HG03432 (cell line): ENCODE measurements at regions not wholly inside any gene's neighbourhood (a gene's known extent, or its start where the extent isn't known, plus 50 kb on each side); places are given as distances from the start of the nearest gene placed in this dataset.

Experiments used
- ATAC-seq: cut with Tn5 transposase; IDR thresholded peaks from one replicate; pipeline ENCODE4 v1.9.1; 2021; ENCODE audit warnings: mild to moderate bottlenecking, moderate library complexity; ENCODE audit not compliant: unreplicated experiment

DNA sequence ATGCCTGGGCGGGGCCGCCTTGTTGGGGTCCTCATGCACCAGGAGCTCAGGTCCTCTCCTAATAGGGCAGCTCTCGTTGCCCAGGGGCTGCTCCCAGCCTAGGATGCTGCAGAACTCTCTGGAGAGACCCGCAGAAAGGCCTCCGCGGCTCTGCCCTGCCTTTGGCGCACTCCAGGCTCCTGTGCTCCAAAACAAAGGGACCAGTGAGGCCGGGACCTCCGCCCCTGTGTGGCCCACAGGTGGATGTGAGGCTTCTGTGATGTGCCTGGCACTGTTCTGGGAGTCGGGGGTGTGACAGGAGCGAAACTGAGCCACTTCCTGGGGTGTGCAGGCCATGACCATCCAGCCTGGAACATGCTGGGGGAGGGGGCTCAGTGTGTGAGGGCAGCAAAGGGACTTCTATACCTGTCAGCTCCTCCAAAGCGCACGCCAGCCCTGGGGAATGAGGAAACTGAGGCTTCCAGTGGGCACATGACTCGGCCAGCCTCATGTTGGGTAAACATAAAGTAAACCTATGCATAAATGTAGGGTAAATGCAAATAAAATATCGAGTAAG, 153.2 kb downstream of the IRF8 start:
- no peak for ATAC-seq

DNA sequence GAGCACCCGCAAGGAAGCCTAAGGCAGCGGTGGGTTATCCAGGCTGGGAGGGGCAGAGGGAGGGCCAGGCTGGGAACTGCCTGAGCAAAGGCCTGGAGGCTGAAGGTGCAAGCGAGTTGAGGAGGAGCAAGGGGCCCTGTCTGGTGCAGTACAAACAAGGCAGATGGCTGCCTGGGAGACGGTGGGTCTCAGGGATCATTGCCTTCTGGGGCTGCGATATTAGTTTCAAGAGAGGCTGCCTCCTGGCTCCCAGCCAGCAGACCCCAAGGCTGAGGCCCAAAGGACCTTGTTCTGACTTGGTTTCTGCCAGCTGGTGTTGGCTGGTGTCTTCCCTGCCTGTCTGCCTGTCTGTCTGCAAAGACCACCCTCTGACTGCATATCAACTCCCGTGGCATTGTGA, 154.0 kb downstream of the IRF8 start:
- no peak for ATAC-seq

DNA sequence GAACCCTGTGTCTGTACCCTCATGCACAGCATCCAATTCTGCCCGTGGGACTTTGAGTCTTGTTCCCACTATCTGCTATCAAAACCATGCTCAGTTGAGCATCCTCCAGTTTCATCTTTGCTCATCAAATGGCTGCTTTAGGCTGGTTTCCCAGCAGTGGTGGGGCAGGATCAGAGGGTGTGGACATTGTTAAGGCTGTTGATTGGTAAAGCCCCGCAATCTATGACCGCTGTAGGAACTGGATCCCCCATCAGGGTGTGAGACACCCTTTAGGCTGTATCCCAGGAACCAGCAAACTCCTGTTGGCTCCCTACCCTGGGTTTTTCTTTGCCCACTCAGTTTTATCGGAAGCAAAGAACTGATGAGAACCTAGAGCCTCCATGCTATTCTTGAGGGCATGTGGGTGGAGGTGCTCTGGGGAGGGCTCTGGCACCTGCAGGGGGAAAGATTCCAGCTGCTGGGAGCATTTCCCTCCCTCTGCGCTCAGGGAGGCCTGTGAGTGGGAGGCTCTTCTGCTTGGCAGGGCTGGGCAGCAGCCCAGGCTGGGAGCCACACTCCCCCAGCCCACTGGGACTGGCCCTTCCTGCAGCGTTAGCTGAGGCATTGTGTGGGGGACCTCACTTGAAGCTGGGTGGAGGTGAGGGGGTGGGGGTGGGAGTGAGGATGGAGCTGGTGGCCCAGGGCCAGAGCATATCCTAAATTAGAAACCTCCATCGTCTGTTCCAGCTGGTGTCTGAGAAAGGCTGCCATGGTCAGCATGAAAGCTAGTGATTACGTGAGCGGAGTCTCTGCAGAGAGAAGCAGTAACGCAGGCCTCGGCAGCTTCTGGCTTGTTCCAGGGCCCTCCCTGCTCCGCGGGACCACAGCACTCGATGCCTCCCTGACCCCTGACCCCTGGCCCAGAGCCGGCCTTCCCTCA, 160.6 kb downstream of the IRF8 start:
- ATAC-seq, result no peak

DNA sequence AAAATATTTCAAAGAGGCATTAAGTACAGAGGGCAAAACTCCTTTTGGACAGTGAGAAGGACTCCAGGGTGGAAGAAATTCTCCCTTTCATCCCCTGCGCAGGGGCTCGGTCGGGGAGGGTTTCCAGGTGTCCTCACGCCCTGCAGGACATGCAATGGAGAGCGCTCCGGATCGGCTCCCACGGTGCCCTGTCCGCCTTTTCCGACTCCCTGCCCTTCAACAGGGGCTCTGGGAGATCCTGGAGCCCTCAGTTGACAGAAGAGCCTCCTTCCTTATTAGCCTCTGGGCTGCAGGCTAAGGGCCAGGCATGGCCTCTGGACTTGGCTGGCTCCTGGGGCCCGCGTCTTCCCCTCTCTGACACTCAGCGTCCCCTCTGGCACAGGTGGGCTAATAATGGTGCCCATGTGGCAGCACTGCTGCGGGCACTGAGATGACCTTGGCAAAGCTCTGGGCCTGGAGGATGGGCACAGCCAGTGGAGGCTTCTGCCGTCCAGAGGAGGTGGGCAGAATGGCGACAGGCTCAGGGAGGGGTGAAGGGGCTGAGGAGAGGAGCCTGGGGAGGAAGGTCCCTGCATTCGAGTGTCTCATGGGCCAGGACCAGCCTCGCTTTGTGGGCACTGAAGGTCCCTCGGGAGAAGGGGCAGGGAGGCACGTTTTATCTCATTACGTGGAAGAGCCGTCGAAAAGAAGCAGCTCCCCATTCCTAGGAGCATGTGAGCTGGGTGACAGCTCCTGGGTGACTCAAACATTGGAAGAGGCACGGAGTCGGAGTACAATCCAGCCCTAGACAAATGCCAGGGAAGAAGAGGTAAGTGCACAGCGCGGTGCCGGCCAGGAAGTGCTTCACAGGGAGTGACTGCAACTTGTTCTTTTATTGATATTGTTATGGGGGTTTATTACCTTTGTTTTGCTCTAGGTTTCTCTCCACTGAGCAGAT, 161.7 kb downstream of the IRF8 start:
- no peak for ATAC-seq

DNA sequence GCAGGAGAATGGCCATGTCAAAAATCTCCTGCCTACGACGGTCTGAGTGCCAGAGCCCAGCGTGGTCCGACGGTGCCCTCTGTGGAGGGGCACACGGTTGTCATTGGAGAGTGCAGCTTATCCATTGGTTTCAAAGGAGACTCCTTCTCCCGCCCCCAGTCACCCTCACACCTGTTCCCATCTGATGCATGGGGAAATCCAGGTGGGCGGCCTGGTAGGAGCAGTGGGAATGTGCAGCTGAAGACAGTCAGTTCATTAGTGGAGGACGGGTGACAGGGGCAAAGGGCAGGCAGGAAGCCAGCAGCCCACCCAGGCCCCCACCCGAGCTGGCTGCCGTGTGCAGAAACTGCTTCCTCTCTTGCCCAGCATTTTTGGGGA, 162.3 kb downstream of the IRF8 start:
- no peak for ATAC-seq

DNA sequence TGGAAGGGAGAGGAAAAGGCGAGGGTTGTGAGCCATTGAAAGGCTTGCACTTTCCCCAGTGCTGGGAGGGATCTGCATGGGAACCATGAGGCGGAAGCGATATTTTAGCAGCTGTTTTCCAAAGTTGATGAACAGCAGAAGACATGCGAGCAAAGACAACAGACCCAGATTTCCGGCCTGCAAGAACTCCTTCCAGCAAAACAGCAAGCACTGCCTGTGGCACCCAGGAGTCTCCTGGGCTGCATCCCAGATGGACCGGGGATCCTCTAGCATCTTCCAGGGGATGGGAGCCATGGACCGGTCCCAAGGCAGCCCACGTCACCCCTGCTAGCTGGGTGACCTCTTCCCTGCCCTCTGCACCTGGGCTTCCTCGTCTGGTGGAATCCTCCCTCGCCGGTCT, 162.8 kb downstream of the IRF8 start:
- no peak for ATAC-seq

DNA sequence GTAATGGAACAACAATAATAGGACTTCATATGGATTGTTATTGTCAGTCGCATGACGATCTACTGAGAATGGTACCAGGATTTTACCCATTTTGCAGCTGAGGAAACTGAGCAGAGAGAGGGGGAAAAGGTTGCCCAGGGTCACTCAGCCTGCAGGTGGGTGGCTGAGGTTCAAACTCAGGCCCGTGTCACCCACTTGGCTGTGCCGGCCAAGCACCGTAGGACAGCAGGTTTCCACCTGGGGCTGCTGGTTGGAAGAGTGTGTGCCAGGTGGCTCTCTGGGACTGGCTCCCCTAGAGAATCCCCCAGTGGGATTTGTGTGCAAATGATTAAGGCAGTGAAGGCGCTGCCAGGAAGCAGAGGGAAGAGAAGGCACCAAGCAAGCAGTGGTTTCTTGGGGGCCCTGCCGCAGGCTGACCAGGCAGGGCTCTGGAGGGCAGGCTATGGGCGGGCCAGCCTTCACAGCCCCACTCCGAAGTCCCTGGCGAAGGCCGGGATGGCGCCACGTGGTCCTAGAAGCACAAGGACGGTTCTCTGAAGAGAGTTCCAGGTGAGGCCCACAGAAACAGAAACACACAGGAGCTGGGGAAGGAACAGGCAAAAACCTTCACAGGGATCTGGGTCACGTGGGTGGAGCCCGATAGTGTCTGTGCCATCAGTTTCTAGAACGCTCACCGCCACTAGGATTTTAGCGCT, 163.5 kb downstream of the IRF8 start:
- no peak for ATAC-seq

DNA sequence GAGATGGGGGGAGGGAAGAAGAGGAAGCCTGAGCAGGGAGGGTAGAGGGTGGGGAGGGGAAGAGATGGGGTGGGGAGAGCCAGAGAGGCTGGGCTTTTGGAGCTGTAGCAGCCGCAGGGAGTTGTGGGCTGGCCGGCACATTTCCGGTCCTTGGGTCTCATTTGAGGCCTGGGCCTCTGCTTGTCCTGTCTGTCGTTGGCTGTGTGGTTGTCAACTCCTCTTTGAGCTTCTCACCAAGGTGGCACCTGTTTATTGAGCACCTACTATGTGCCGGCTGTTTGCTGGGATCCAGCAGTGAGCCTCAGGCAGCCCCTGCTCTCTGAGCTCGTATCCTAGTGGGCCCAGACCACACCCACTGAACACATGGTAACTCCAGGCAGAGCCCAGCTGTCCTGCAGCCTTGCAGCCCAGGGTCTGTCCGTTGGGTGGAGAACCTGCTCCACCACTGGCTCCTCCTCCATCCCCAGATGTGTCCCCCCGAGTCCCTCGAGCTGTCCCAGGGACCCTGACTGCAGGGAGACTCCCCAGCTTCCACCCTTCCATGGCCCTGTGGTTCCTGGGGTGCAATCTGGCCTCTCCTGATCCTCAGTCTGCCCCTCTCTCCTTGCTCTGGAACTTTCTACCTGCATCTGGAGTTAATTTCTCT, 164.9 kb downstream of the IRF8 start:
- no peak for ATAC-seq

DNA sequence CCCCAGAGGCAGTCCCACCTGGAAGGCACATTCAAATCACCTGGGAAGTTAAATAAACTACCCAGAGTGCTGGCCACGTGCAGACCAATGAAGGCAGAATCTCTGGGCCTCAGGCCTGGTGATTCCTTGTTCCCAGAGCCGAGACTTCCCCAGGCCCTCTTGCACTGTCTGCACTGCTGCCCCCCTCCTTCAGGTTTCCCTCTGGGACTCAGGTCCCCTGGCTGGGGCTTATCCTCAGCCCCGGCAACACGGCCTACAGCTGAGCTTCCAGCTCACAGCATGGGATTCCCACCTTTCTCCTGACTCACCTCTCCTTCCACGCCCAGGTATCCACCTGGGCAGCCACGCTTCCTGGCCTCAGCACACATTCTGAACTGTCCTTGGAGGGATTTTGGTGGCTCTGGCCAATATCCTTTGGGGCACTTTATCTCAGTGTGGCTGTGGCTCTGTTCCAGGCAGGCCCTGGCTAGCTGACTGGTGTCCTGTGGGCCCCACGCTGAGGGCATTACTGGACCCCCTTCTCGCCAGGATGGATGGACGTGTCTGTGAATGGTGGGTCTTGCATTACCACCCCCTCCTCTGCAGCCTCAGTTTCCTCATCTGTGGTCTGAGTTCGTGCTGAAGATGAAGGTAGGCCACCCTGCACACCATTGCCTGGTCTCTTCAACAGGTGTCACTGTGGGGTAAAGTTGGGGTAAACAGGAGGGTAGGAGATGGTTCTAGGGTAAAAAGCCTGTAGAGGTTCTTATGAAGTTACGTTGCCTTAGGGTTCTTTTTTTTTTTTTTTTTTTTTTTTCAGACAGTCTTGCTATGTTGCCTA, 165.7 kb downstream of the IRF8 start:
- ATAC-seq, result no peak

DNA sequence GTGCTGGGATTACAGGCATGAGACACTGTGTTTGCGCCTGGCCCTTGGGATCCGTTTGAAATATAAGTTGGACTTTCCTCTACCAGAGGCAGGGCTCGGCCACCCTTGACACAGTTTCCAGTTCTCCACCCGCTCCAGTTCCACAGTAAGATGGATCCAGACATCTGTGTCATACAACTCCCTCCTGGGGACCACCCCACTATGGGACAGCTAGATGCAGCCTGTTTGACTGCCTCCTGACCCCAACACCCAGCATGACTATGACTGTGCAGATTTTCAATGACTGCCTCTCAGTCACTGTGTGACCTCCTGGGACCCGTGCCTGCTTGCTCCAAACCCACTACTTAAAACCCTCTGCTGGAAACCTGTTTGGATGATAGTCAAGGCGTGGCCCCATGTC, 166.7 kb downstream of the IRF8 start:
- ATAC-seq, result no peak

DNA sequence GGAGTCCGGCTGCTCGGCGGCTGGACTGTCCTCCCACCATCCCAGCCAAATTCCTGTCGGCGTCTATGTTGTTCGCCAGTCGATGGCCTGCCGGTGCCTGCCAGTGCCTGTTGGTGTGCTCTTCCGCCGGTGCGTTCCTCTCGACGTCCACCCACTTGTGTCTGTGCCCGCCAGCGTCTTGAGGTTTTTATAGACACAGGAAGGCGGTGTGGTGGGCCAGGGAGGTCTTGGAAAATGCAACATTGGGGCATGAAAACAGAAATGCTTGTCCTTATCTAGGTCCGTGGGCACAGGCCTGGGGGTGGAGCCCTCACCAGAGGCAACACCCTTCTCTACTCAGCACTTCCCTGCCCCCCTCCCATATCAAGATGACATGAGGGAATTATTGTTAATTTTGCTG, 167.8 kb downstream of the IRF8 start:
- ATAC-seq, result no peak

DNA sequence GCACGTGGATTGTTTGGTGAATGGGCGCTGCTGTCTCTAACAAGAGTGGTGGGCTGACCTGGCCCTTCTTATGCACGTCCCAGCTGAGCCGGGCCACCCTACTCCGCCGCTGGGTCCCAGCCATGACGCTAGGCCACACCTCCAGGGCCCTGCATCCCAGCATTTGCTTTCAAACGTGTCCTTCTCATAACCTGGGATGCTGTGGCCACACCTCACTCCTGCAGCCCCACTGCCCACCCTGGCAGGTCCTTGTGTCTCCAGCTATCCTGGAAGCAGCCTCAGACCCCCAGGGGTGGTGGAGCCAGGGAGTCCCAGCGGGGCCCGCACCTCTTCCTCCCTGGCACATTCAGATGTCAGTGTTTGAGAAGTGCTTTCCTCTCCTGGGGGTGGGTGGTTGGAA, 168.6 kb downstream of the IRF8 start:
- no peak for ATAC-seq

DNA sequence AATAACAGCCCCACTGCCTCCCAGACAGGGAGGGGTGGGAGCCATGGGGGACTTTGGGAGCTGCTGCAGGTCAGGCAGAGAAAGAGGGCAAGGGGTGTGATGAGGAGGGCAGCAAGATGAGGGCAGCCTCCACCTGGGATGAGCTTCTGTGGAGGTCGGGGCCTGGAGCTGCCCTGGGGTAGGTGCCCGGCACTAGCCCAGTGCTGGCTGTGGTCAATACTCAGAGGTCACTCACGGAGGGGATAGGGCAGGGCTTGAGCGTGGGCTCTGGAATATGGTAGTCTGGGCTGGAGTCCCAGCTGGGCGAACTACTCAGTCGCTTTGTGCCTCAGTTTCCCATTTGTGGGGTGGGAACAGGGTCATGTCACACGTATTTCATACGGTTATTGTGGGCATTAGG, 169.0 kb downstream of the IRF8 start:
- no peak for ATAC-seq

DNA sequence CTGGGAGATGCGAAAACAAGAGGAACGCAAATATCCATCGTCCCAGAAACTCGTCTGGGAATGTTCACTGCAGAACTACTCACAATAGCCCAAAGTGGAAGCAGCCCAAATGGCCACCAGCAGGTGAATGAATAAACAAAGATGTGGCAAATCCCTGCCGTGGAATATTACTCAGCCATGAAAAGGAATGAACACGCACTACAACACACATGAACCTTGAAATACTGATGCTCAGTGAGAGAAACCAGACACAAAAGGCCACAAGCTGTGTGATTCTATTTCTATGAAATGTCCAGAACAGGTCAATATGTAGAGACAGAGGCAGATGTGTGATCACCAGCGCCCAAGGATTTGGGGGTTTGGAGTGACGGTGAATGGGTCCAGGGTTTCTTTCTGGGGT, 169.8 kb downstream of the IRF8 start:
- ATAC-seq, result no peak

DNA sequence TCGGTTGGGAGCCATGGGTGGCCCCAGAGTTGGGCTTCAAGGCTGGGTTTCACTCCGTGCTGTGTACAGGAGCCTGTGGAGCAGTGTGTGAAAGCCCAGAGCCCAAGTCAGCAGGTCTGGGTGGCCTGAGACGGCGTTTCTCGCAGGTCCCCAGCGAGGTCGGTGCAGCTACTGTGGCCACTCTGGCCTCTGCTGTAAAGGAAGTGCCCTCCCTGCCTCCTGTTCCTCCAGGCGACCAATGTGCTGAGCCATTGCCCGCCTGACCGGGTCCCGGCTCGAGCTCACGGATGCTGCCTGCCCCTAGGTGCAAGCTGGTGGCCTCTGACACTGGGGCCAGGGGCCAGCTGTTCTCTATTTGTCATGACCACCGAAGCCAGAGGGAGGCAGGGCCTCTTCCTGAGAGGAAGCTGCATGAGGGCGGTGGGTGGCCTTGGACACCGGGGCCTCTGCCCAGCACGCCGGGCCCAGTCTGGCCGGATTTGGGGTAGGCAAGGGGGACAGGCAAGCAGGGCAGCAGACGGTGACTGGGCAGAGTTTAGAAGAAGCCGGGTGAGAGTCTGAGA, 170.9 kb downstream of the IRF8 start:
- no peak for ATAC-seq

DNA sequence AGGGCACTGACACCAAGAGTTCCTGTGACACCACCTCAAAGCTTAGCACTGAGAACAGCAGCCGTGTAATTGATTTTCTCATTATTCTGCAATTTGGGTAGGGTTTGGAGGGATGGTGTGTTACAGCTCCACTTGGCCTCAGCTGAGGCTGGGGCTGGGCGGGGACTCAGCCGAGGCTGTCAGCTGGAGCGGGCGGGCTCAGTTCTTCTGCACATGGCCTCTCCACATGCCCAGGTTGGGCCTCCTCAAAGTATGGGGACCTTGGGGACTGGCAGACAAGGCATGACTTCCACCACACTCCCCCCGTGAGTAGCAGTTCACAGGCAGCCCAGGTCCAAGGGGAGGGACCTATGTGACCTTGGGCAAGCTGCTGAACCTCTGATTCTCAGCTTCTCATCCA, 171.5 kb downstream of the IRF8 start:
- no peak for ATAC-seq

DNA sequence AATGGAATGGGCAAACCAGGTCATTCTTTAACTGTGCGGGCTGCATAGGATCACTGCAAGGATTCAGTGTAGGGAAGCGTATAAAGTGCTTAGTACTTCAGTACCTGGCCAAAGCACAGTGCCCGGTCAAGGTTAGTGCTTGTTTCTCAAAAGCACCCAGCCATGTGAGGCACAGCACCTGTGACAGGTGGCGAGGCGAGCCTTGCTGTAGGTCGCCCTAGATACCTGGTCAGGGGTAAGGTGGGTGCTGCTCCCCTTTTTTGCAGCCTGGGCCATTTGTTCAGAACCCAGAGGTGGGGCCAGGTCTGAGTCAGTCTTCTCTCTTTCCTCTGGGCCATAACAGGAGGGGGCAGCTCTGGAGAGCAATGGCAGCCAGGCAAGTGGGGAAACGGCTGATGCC, 172.0 kb downstream of the IRF8 start:
- no peak for ATAC-seq

DNA sequence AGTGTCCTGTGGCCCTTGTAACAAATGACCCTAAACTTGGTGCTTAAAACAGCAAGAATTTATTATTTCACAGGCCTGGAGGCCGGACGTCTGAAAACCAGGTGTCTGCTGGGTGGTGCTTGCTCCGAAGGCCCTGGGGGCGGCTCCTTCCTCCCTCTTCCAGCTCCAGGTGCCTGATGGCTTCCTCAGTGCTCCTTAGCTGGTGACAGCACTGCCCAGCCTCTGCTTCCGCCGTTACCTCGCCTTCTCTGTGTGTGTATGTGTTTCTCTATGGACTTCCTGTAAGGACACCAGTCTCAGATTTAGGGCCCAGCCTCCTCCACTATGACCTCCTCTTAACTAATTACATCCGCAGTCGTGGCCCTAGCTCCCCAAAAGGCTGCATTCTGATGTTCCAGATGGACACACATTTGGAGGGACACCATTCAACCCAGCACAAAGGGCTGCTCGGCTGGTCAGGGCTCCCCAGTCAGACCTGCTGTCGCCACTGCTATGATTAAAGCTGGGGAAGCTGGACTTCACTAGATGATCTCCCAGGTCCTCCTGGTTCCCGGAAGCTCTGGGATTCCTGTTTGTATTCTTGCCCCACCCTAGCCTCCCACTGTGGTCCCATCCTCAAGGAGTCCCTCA, 172.8 kb downstream of the IRF8 start:
- ATAC-seq, result no peak
